ENCODE measurements at regions not wholly inside any gene's neighbourhood (a gene's known extent, or its start where the extent isn't known, plus 50 kb on each side); places are given as distances from the start of the nearest gene placed in this dataset.

DNA sequence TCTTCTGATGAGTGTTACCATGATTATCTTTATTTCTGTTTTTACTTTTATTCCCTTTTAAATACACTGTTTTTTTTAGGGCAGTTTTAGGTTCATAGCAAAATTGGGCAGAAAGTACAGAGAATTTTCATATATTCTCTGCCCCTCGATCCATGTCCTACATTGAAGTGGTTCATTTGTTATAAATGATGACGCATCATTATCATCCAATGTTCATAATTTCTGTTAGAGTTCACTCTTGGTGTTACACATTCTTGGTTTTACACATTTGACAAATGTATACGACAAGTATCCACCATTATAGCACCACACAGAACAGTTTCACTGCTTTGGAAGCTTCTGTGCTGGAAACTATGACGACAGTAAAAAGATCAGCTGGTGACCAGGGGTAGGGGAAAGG is 578.1 kb upstream of the AADAT start:
- TF ChIP-seq CTCF (IDR thresholded peaks at IDR 0.05; ENCODE audit: low read depth, low read length, missing control alignments): no peak
- no peak overlapping the region for H3K4me3 ChIP-seq (ENCODE audit: low read depth, low read length)
- no peak for DNase-seq (ENCODE audit: low read depth)

GRCh38 chr4:170666909-170667308 is 577.2 kb upstream of the AADAT start:
- TF ChIP-seq CTCF (IDR thresholded peaks at IDR 0.05; ENCODE audit: low read depth, low read length, missing control alignments): no peak
- no peak overlapping the region for H3K4me3 ChIP-seq (ENCODE audit: low read depth, low read length)
- no peak for DNase-seq (ENCODE audit: low read depth)

DNA sequence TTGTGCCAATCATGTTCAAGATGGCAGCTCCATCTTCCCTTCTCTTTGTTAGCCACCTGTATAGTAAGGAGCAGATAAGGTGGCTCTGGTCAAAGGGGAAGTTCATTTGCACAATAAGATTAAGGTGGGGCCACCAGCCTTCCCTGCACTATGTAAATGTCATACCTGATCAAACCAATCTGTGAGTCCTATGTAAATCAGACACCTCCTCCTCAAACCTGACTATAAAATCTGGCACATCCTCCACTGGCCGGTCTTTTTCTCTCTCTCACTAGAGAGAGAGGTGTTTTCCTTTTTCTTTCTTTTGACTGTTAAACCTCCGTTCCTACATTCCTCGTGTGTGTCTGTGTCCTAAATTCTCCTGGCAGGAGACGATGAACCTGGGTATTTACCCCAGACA is 572.5 kb upstream of the AADAT start:
- no peak overlapping the region for H3K4me3 ChIP-seq (ENCODE audit: low read depth, low read length)
- DNase-seq (ENCODE audit: low read depth): no peak
- no peak for TF ChIP-seq CTCF (IDR thresholded peaks at IDR 0.05; ENCODE audit: low read depth, low read length, missing control alignments)

- DNase-seq (ENCODE audit: low read depth): no peak
- no peak overlapping the region for H3K4me3 ChIP-seq (ENCODE audit: low read depth, low read length)
- no peak for TF ChIP-seq CTCF (IDR thresholded peaks at IDR 0.05; ENCODE audit: low read depth, low read length, missing control alignments)
Measured at GRCh38 chr4:170657761-170658160, 568.0 kb upstream of the AADAT start.

DNA sequence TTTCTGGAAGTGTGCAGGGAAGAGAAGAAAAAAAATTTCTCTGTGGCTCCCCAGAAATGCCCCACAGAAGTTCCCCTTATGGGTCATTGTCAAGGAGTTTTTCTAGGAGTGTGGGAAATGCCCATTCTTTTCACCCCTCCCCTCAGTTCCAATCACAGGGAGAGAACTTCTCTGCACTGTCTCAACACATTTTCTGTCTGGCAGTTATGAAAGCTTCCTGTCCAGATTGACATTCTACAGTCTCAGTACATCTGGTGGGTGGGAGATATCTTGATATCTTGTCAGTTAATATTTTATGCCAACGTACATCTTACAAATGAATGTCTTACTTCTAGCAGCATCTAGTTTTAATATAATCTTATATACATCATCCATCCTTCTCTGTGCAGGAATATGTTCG is 566.8 kb upstream of the AADAT start:
- no peak for DNase-seq (ENCODE audit: low read depth)
- H3K4me3 ChIP-seq (ENCODE audit: low read depth, low read length): no peak overlapping the region
- TF ChIP-seq CTCF (IDR thresholded peaks at IDR 0.05; ENCODE audit: low read depth, low read length, missing control alignments): no peak

GRCh38 chr4:170652571-170652970 is 562.8 kb upstream of the AADAT start:
- no peak overlapping the region for H3K4me3 ChIP-seq (ENCODE audit: low read depth, low read length)
- no peak for TF ChIP-seq CTCF (IDR thresholded peaks at IDR 0.05; ENCODE audit: low read depth, low read length, missing control alignments)
- no peak for DNase-seq (ENCODE audit: low read depth)

- no peak for TF ChIP-seq CTCF (IDR thresholded peaks at IDR 0.05; ENCODE audit: low read depth, low read length, missing control alignments)
- DNase-seq (ENCODE audit: low read depth): no peak
- H3K4me3 ChIP-seq (ENCODE audit: low read depth, low read length): no peak overlapping the region
Measured at GRCh38 chr4:170651786-170652185, 562.0 kb upstream of the AADAT start.
